Tibial nerve (tissue), 4 donors: ENCODE measurements at regions not wholly inside any gene's neighbourhood (a gene's known extent, or its start where the extent isn't known, plus 50 kb on each side); places are given as distances from the start of the nearest gene placed in this dataset.

Experiments
- DNase-seq, 2 donors: peaks; one replicate each; pipeline ENCODE4 v3.0.0-alpha.2; 2019; ENCODE audit warnings: low spot score in 2 of 2
- H3K27ac ChIP-seq, 4 donors: fragments of 200-600 bp; sonication (generic) in 3 of 4; one replicate each; pipeline ENCODE4 v1.5.1; 2017 to 2019; ENCODE audit warnings: mild to moderate bottlenecking in 1 of 4
- H3K27me3 ChIP-seq, 2 donors: fragments of 200-600 bp; sonication (generic) in 1 of 2; one replicate each; pipeline versions ENCODE4 v1.5.1 to v1.6.0; 2017 to 2019
- H3K36me3 ChIP-seq, 3 donors: fragments of 200-600 bp; sonication (generic); one replicate each; pipeline ENCODE4 v1.5.1; 2018 to 2019
- H3K4me1 ChIP-seq, 4 donors: fragments of 200-600 bp; sonication (generic) in 3 of 4; one replicate each; pipeline ENCODE4 v1.5.1; 2017 to 2019
- H3K4me3 ChIP-seq, 4 donors: fragments of 200-600 bp; sonication (generic) in 3 of 4; one replicate each; pipeline ENCODE4 v1.5.1; 2017 to 2019; ENCODE audit warnings: mild to moderate bottlenecking in 1 of 4, moderate library complexity in 1 of 4
- H3K9me3 ChIP-seq, 4 donors: fragments of 200-600 bp; sonication (generic) in 3 of 4; one replicate each; pipeline ENCODE4 v1.5.1; 2017 to 2019
- CTCF ChIP-seq, 5 experiments: fragments of 200-600 bp in 3 of 5; fragments of 450-650 bp in 2 of 5; sonication (generic) in 3 of 5; IDR thresholded peaks; one replicate each; pipeline ENCODE4 v1.5.1; 2016 to 2019; ENCODE audit warnings: antibody characterized with exemption in 5 of 5, mild to moderate bottlenecking in 3 of 5, moderate library complexity in 2 of 5
- EP300 ChIP-seq, 2 donors: sonication (generic); formaldehyde crosslinking; IDR thresholded peaks; one replicate each; pipeline ENCODE4 v1.6.1; 2017; ENCODE audit warnings: antibody characterized with exemption in 2 of 2, mild to moderate bottlenecking in 1 of 2
- POLR2A ChIP-seq, 2 donors: fragments of 450-650 bp; IDR thresholded peaks; one replicate each; pipeline ENCODE4 v1.6.1; 2017; ENCODE audit warnings: antibody characterized with exemption in 2 of 2, mild to moderate bottlenecking in 2 of 2, moderate library complexity in 2 of 2
- WGBS, 2 donors: methylation state at CpG; one replicate each; pipeline ENCODE4 v1.1.5; 2018; 5-methylcytosine and 5-hydroxymethylcytosine counted together

GRCh38 chr10:58955615-58956014 lies 220.8 kb upstream of the PHYHIPL start:
- DNase-seq, result no peak
- no peaks in the 10 kb centered on the region for H3K9me3 ChIP-seq
- WGBS, 2 donors, result 98 to 100% methylated on average over 1 of the region's 1 CpG
- no peaks in the 10 kb centered on the region for H3K36me3 ChIP-seq
- TF ChIP-seq EP300 (IDR thresholded peaks at IDR 0.05) (no peak), CTCF (IDR thresholded peaks at IDR 0.05) (no peak), POLR2A (IDR thresholded peaks at IDR 0.05) (no peak)
- no peaks in the 10 kb centered on the region for H3K27me3 ChIP-seq
- H3K27ac ChIP-seq, result no peak overlapping the region
- H3K4me3 ChIP-seq, result no peak overlapping the region
- peaks cover 0 to 18% (median 5%) of the 10 kb centered on the region in 4 donors for H3K4me1 ChIP-seq

- DNase-seq, result no peak
- Histone ChIP-seq H3K36me3 (no peaks in the 10 kb centered on the region), H3K4me3 (no peak overlapping the region), H3K9me3 (no peaks in the 10 kb centered on the region), H3K4me1 (peaks cover 0 to 13% (median 5%) of the 10 kb centered on the region in 4 donors), H3K27ac (no peak overlapping the region), H3K27me3 (no peaks in the 10 kb centered on the region)
- 92 to 93% methylated on average over 2 of the region's 2 CpGs for WGBS, 2 donors
- TF ChIP-seq POLR2A (IDR thresholded peaks at IDR 0.05), result no peak
- TF ChIP-seq EP300 (IDR thresholded peaks at IDR 0.05), result no peak
- TF ChIP-seq CTCF (IDR thresholded peaks at IDR 0.05), result no peak
These were observed 219.5 kb upstream of the PHYHIPL start for GRCh38 chr10:58956926-58957325.

GRCh38 chr10:58957517-58957916 lies 218.9 kb upstream of the PHYHIPL start:
- DNase-seq, result no peak
- H3K4me1 ChIP-seq, result peaks cover 0 to 9% (median 5%) of the 10 kb centered on the region in 4 donors
- no peaks in the 10 kb centered on the region for H3K27me3 ChIP-seq
- no peak overlapping the region for H3K27ac ChIP-seq
- no peak overlapping the region for H3K4me3 ChIP-seq
- 85 to 93% methylated on average over 1 of the region's 1 CpG for WGBS, 2 donors
- TF ChIP-seq EP300 (IDR thresholded peaks at IDR 0.05), result no peak
- TF ChIP-seq POLR2A (IDR thresholded peaks at IDR 0.05), result no peak
- TF ChIP-seq CTCF (IDR thresholded peaks at IDR 0.05), result no peak
- H3K36me3 ChIP-seq, result no peaks in the 10 kb centered on the region
- H3K9me3 ChIP-seq, result no peaks in the 10 kb centered on the region

GRCh38 chr10:58963101-58963534 lies 213.3 kb upstream of the PHYHIPL start:
- Histone ChIP-seq H3K27ac (peak overlapping the region in 3 of 4 donors; percentile 15 to 65 (median 64)), H3K36me3 (no peaks in the 10 kb centered on the region), H3K27me3 (peaks cover 0 to 7% of the 10 kb centered on the region in 2 donors), H3K9me3 (no peaks in the 10 kb centered on the region), H3K4me1 (peaks cover 0 to 18% (median 4%) of the 10 kb centered on the region in 4 donors), H3K4me3 (no peak overlapping the region)
- no peak for DNase-seq
- WGBS, 2 donors, result 38 to 39% methylated on average over 3 of the region's 3 CpGs
- TF ChIP-seq POLR2A (IDR thresholded peaks at IDR 0.05) (no peak), CTCF (IDR thresholded peaks at IDR 0.05) (peak in 4 of 5 experiments; percentile 22 to 32 (median 28))

GRCh38 chr10:58963723-58964124 lies 212.7 kb upstream of the PHYHIPL start:
- peak overlapping the region in 3 of 4 donors; percentile 15 to 65 (median 64) for H3K27ac ChIP-seq
- WGBS, 2 donors, result 50 to 53% methylated on average over 2 to 3 of the region's 3 CpGs
- TF ChIP-seq CTCF (IDR thresholded peaks at IDR 0.05) (no peak), EP300 (IDR thresholded peaks at IDR 0.05) (peak in 1 of 2 donors; percentile 86)
- H3K27me3 ChIP-seq, result peaks cover 0 to 7% of the 10 kb centered on the region in 2 donors
- no peak for DNase-seq
- H3K36me3 ChIP-seq, result no peaks in the 10 kb centered on the region
- no peak overlapping the region for H3K4me3 ChIP-seq
- H3K9me3 ChIP-seq, result no peaks in the 10 kb centered on the region
- H3K4me1 ChIP-seq, result peaks cover 0 to 18% (median 4%) of the 10 kb centered on the region in 4 donors
